ENCODE measurements at regions not wholly inside any gene's neighbourhood (a gene's known extent, or its start where the extent isn't known, plus 50 kb on each side); places are given as distances from the start of the nearest gene placed in this dataset.

GRCh38 chr13:81778350-81778749, 1437.4 kb upstream of the SPRY2 start:
- Histone ChIP-seq H3K9me3 (peaks cover 4% of the 10 kb centered on the region), H3K4me3 (no peak overlapping the region), H3K4me1 (ENCODE audit: low read depth) (no peaks in the 10 kb centered on the region), H3K36me3 (ENCODE audit: low read depth) (no peaks in the 10 kb centered on the region)
- TF ChIP-seq CTCF (IDR thresholded peaks at IDR 0.05) = no peak
- intact Hi-C loops (cut with DNase I, micrococcal nuclease) = no loop called here
- ATAC-seq (no peak), DNase-seq (no peak)

GRCh38 chr13:81773263-81773662, 1432.3 kb upstream of the SPRY2 start:
- TF ChIP-seq CTCF (IDR thresholded peaks at IDR 0.05) = no peak
- Histone ChIP-seq H3K36me3 (ENCODE audit: low read depth) (no peaks in the 10 kb centered on the region), H3K4me1 (ENCODE audit: low read depth) (no peaks in the 10 kb centered on the region), H3K4me3 (no peak overlapping the region), H3K9me3 (peaks cover 1% of the 10 kb centered on the region)
- DNase-seq = no peak
- intact Hi-C loops (cut with DNase I, micrococcal nuclease) = no loop called here
- no peak for ATAC-seq

GRCh38 chr13:81771951-81772350, 1431.0 kb upstream of the SPRY2 start:
- ATAC-seq = no peak
- Histone ChIP-seq H3K9me3 (peaks cover 1% of the 10 kb centered on the region), H3K4me3 (no peak overlapping the region), H3K4me1 (ENCODE audit: low read depth) (no peaks in the 10 kb centered on the region), H3K36me3 (ENCODE audit: low read depth) (no peaks in the 10 kb centered on the region)
- intact Hi-C loops (cut with DNase I, micrococcal nuclease) = no loop called here
- DNase-seq = no peak
- TF ChIP-seq CTCF (IDR thresholded peaks at IDR 0.05) = no peak

GRCh38 chr13:81770868-81771505, 1430.1 kb upstream of the SPRY2 start:
- DNase-seq = no peak
- intact Hi-C loops (cut with DNase I, micrococcal nuclease) = no loop called here
- H3K9me3 ChIP-seq = no peaks in the 10 kb centered on the region
- ATAC-seq = no peak
- H3K36me3 ChIP-seq (ENCODE audit: low read depth) = no peaks in the 10 kb centered on the region
- H3K4me3 ChIP-seq = no peak overlapping the region
- H3K4me1 ChIP-seq (ENCODE audit: low read depth) = no peaks in the 10 kb centered on the region
- TF ChIP-seq CTCF (IDR thresholded peaks at IDR 0.05) = no peak

- intact Hi-C loops (cut with DNase I, micrococcal nuclease) = no loop called here
- Histone ChIP-seq H3K4me1 (ENCODE audit: low read depth) (no peaks in the 10 kb centered on the region), H3K9me3 (peaks cover 4% of the 10 kb centered on the region), H3K4me3 (no peak overlapping the region), H3K36me3 (ENCODE audit: low read depth) (no peaks in the 10 kb centered on the region)
- ATAC-seq (no peak), DNase-seq (no peak)
- no peak for TF ChIP-seq CTCF (IDR thresholded peaks at IDR 0.05)
Measured at GRCh38 chr13:81762449-81762848, 1421.5 kb upstream of the SPRY2 start.

- no peak for ATAC-seq
- TF ChIP-seq CTCF (IDR thresholded peaks at IDR 0.05) = no peak
- Histone ChIP-seq H3K9me3 (peaks cover 4% of the 10 kb centered on the region), H3K4me1 (ENCODE audit: low read depth) (no peaks in the 10 kb centered on the region), H3K36me3 (ENCODE audit: low read depth) (no peaks in the 10 kb centered on the region), H3K4me3 (no peak overlapping the region)
- no peak for DNase-seq
- intact Hi-C loops (cut with DNase I, micrococcal nuclease) = no loop called here
Measured at GRCh38 chr13:81760316-81760715, 1419.4 kb upstream of the SPRY2 start.

Measured in mucosa of descending colon (tissue), 3 donors.